Neural cell (in vitro differentiated cells): ENCODE measurements at regions not wholly inside any gene's neighbourhood (a gene's known extent, or its start where the extent isn't known, plus 50 kb on each side); places are given as distances from the start of the nearest gene placed in this dataset.

Source experiments
- H2AFZ ChIP-seq: fragments of 200-600, 300-800 bp; sonication (generic), shearing (Covaris generic); 2 replicates; pipeline ENCODE4 v1.6.0; 2014; ENCODE audit warnings: low read depth, mild to moderate bottlenecking, antibody characterized with exemption, low read length, moderate library complexity
- H3F3A ChIP-seq: fragments of 200-600 bp; shearing (Covaris generic); 2 replicates; pipeline ENCODE4 v1.6.1; 2016; ENCODE audit warnings: mild to moderate bottlenecking, moderate library complexity, mixed read lengths, antibody characterized with exemption, low read length; ENCODE audit not compliant: insufficient read depth, poor library complexity, severe bottlenecking
- H3K27ac ChIP-seq: fragments of 200-600, 300-800 bp; sonication (generic), shearing (Covaris generic); 2 replicates; pipeline ENCODE4 v1.5.1; 2014; ENCODE audit warnings: mild to moderate bottlenecking, low read length, moderate library complexity
- H3K27me3 ChIP-seq: fragments of 300-800, 200-600 bp; sonication (generic), shearing (Covaris generic); 2 replicates; pipeline ENCODE4 v1.6.0; 2014; ENCODE audit warnings: mild to moderate bottlenecking, low read depth, low read length, moderate library complexity; ENCODE audit not compliant: insufficient read depth
- H3K36me3 ChIP-seq: fragments of 300-800, 200-600 bp; sonication (generic), shearing (Covaris generic); 2 replicates; pipeline ENCODE4 v1.5.1; 2014; ENCODE audit warnings: mild to moderate bottlenecking, antibody characterized with exemption, low read length, moderate library complexity; ENCODE audit not compliant: insufficient read depth
- H3K4me2 ChIP-seq: fragments of 300-800, 200-600 bp; sonication (generic), shearing (Covaris generic); 2 replicates; pipeline ENCODE4 v1.6.0; 2014; ENCODE audit warnings: mild to moderate bottlenecking, low read length
- H3K4me3 ChIP-seq: fragments of 300-800, 200-600 bp; sonication (generic), shearing (Covaris generic); 2 replicates; pipeline ENCODE4 v1.5.1; 2014; ENCODE audit warnings: mild to moderate bottlenecking, low read length, moderate library complexity
- H3K79me2 ChIP-seq: fragments of 200-600 bp; shearing (Covaris generic); replicated peaks from 2 replicates; pipeline ENCODE4 v1.6.0; 2014; ENCODE audit warnings: mild to moderate bottlenecking, low read length, moderate library complexity; ENCODE audit not compliant: insufficient read depth
- H3K9ac ChIP-seq: fragments of 300-800, 200-600 bp; sonication (generic), shearing (Covaris generic); 2 replicates; pipeline ENCODE4 v1.6.1; 2016; ENCODE audit warnings: mild to moderate bottlenecking, low read length, mixed read lengths
- H3K9me2 ChIP-seq: fragments of 200-600 bp; shearing (Covaris generic); 2 replicates; pipeline ENCODE4 v1.6.1; 2016; ENCODE audit warnings: mild to moderate bottlenecking, low read length, mixed read lengths; ENCODE audit not compliant: insufficient read depth
- H3K9me3 ChIP-seq: fragments of 200-600, 300-800 bp; sonication (generic), shearing (Covaris generic); 2 replicates; pipeline ENCODE4 v1.6.1; 2016; ENCODE audit warnings: mild to moderate bottlenecking, mixed run types, low read length, moderate library complexity, mixed read lengths
- H4K20me1 ChIP-seq: fragments of 200-600 bp; shearing (Covaris generic); 2 replicates; pipeline ENCODE4 v1.6.1; 2016; ENCODE audit warnings: mild to moderate bottlenecking, mixed run types; ENCODE audit not compliant: insufficient read depth
- EP300 ChIP-seq: fragments of 450-650 bp; conservative IDR thresholded peaks from 2 replicates; pipeline ENCODE4 v1.6.1; 2014; ENCODE audit warnings: antibody characterized with exemption, mild to moderate bottlenecking, moderate library complexity; ENCODE audit not compliant: poor library complexity, severe bottlenecking
- EZH2 ChIP-seq: fragments of 200-600, 300-800 bp; shearing (Covaris generic), sonication (generic); IDR thresholded peaks from 2 replicates; pipeline ENCODE4 v1.6.1; 2014; ENCODE audit warnings: antibody characterized with exemption, low read length, borderline replicate concordance, mild to moderate bottlenecking; ENCODE audit not compliant: insufficient read depth, poor library complexity, severe bottlenecking
- MXI1 ChIP-seq: fragments of 450-650 bp; conservative IDR thresholded peaks from 2 replicates; pipeline ENCODE4 v1.6.1; 2014; ENCODE audit warnings: antibody characterized with exemption, mild to moderate bottlenecking; ENCODE audit not compliant: poor library complexity, severe bottlenecking
- POLR2AphosphoS5 ChIP-seq: IDR thresholded peaks from 2 replicates; pipeline ENCODE4 v1.6.1; 2012
- RAD21 ChIP-seq: fragments of 450-650 bp; conservative IDR thresholded peaks from 2 replicates; pipeline ENCODE4 v1.6.1; 2014; ENCODE audit warnings: antibody characterized with exemption, mild to moderate bottlenecking, moderate library complexity
- SMC3 ChIP-seq: fragments of 450-650 bp; conservative IDR thresholded peaks from 2 replicates; pipeline ENCODE4 v1.6.1; 2014; ENCODE audit warnings: antibody characterized with exemption, mild to moderate bottlenecking, moderate library complexity; ENCODE audit not compliant: poor library complexity
- TAF1 ChIP-seq: IDR thresholded peaks from 2 replicates; pipeline ENCODE4 v1.6.1; 2012; ENCODE audit warnings: low read depth
- TF ChIP-seq, protein P1 (sequence below): fragments of 450-650 bp; IDR thresholded peaks from 2 replicates; pipeline ENCODE4 v1.5.1; 2014; ENCODE audit warnings: antibody characterized with exemption, mild to moderate bottlenecking, moderate library complexity; ENCODE audit not compliant: poor library complexity, severe bottlenecking
- TF ChIP-seq, protein P2 (sequence below): IDR thresholded peaks from 2 replicates; pipeline ENCODE4 v1.6.1; 2012; ENCODE audit warnings: borderline replicate concordance

DNA sequence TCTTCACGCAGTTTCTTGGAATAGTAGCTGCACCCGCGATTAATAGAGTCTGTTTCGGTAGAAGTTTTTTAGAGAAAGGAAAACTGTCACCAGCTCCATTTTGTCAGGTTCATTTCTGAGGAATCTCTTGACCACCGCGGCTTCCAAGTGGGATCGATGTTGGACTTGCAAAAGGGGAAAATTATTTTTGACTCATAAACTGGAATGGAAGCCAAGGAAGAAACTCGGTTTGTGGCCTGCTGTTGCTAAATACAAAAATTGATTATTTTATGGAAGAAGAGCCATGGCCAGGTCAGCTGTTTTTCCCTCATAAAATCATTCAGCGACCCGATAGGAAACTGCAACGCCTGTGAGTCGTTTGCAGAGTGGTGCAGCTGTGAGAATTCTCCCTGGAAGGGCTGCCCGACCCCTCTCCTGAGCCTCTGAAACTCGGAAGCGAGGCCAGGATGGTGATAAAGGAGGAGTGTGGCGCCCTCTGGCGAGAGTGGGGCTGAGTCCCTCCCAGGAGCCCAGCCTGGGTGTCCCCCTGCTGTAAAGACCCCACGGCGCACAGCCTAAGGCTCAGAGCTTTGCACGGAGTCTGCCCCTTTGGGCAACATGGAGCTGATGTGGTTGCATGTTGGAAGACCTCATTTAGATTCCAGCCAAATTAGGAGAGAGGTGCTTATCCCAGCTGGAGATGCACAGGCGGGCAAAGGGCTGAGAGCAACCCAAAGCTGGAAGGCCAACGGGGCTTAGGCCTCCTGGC lies 83.6 kb upstream of the SLC25A33 start:
- no peak overlapping the region for H3K4me3 ChIP-seq
- no peaks in the 10 kb centered on the region for H4K20me1 ChIP-seq
- H3F3A ChIP-seq: no peaks in the 10 kb centered on the region
- H3K9me2 ChIP-seq: no peaks in the 10 kb centered on the region
- no peaks in the 10 kb centered on the region for H3K9me3 ChIP-seq
- H3K4me2 ChIP-seq: no peak overlapping the region
- H3K79me2 ChIP-seq: no peaks in the 10 kb centered on the region
- no peak overlapping the region for H3K9ac ChIP-seq
- H2AFZ ChIP-seq: no peak overlapping the region
- TF ChIP-seq, protein P1, sequence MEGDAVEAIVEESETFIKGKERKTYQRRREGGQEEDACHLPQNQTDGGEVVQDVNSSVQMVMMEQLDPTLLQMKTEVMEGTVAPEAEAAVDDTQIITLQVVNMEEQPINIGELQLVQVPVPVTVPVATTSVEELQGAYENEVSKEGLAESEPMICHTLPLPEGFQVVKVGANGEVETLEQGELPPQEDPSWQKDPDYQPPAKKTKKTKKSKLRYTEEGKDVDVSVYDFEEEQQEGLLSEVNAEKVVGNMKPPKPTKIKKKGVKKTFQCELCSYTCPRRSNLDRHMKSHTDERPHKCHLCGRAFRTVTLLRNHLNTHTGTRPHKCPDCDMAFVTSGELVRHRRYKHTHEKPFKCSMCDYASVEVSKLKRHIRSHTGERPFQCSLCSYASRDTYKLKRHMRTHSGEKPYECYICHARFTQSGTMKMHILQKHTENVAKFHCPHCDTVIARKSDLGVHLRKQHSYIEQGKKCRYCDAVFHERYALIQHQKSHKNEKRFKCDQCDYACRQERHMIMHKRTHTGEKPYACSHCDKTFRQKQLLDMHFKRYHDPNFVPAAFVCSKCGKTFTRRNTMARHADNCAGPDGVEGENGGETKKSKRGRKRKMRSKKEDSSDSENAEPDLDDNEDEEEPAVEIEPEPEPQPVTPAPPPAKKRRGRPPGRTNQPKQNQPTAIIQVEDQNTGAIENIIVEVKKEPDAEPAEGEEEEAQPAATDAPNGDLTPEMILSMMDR: peak; percentile 38
- TF ChIP-seq RAD21 (no peak), POLR2AphosphoS5 (no peak), SMC3 (peak; percentile 53), TAF1 (no peak), MXI1 (no peak), EP300 (no peak), EZH2 (no peak)
- TF ChIP-seq, protein P2, sequence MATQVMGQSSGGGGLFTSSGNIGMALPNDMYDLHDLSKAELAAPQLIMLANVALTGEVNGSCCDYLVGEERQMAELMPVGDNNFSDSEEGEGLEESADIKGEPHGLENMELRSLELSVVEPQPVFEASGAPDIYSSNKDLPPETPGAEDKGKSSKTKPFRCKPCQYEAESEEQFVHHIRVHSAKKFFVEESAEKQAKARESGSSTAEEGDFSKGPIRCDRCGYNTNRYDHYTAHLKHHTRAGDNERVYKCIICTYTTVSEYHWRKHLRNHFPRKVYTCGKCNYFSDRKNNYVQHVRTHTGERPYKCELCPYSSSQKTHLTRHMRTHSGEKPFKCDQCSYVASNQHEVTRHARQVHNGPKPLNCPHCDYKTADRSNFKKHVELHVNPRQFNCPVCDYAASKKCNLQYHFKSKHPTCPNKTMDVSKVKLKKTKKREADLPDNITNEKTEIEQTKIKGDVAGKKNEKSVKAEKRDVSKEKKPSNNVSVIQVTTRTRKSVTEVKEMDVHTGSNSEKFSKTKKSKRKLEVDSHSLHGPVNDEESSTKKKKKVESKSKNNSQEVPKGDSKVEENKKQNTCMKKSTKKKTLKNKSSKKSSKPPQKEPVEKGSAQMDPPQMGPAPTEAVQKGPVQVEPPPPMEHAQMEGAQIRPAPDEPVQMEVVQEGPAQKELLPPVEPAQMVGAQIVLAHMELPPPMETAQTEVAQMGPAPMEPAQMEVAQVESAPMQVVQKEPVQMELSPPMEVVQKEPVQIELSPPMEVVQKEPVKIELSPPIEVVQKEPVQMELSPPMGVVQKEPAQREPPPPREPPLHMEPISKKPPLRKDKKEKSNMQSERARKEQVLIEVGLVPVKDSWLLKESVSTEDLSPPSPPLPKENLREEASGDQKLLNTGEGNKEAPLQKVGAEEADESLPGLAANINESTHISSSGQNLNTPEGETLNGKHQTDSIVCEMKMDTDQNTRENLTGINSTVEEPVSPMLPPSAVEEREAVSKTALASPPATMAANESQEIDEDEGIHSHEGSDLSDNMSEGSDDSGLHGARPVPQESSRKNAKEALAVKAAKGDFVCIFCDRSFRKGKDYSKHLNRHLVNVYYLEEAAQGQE: no peak
- no peaks in the 10 kb centered on the region for H3K36me3 ChIP-seq
- H3K27ac ChIP-seq: no peak overlapping the region
- H3K27me3 ChIP-seq: no peaks in the 10 kb centered on the region

DNA sequence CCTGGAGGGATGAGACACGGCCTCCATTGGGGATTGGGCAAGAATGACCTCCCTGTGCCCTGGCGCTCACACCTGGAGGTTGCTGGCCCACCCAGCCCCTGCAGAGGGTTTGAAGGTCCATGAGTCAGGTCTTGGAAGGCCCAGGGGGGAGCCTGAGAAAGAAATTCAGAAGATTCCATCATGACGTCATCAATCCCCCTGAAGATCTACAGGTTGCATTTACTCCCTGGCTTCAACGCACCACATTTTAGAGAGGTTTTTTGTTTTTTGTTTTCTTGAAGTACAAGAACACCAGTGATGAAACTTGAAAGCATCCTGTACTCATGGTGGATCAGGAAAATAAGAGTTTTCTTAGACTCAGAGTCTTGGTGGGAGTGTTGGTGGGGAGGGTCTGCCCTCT lies 82.4 kb upstream of the SLC25A33 start:
- H3K79me2 ChIP-seq: no peaks in the 10 kb centered on the region
- H3K27ac ChIP-seq: no peak overlapping the region
- H3K9me3 ChIP-seq: no peaks in the 10 kb centered on the region
- H3K4me2 ChIP-seq: no peak overlapping the region
- no peaks in the 10 kb centered on the region for H3K27me3 ChIP-seq
- no peaks in the 10 kb centered on the region for H3K9me2 ChIP-seq
- no peak overlapping the region for H2AFZ ChIP-seq
- no peak overlapping the region for H3K9ac ChIP-seq
- no peaks in the 10 kb centered on the region for H4K20me1 ChIP-seq
- H3K36me3 ChIP-seq: no peaks in the 10 kb centered on the region
- no peak overlapping the region for H3K4me3 ChIP-seq
- TF ChIP-seq TAF1: no peak
- no peak for TF ChIP-seq EP300
- TF ChIP-seq, protein P1: no peak
- no peak for TF ChIP-seq SMC3
- TF ChIP-seq EZH2: no peak
- TF ChIP-seq, protein P2: no peak
- TF ChIP-seq RAD21: no peak
- TF ChIP-seq POLR2AphosphoS5: no peak
- no peak for TF ChIP-seq MXI1
- no peaks in the 10 kb centered on the region for H3F3A ChIP-seq
